BJ (cell line): ENCODE measurements at regions not wholly inside any gene's neighbourhood (a gene's known extent, or its start where the extent isn't known, plus 50 kb on each side); places are given as distances from the start of the nearest gene placed in this dataset.

Source experiments
- CTCF ChIA-PET: fragments of 350-600 bp; formaldehyde crosslinking; extraction: SDS; loops from one replicate; lab custom pipeline; 2021; ENCODE audit warnings: antibody characterized with exemption, inconsistent platforms; lab: Yijun Ruan, JAX
- POLR2A ChIA-PET: fragments of 300-600 bp; sonication (Branson Sonifier 250); formaldehyde crosslinking; extraction: SDS; loops from one replicate; lab custom pipeline; 2021; ENCODE audit warnings: antibody characterized with exemption; lab: Charles Lee
- DNase-seq: peaks from one replicate; pipeline ENCODE4 v3.0.0-alpha.2; 2011; ENCODE audit warnings: low read depth
- H3K27me3 ChIP-seq: 2 replicates; pipeline ENCODE4 v1.6.0; 2011; ENCODE audit warnings: low read length; ENCODE audit not compliant: control insufficient read depth, insufficient read depth
- H3K36me3 ChIP-seq: 2 replicates; pipeline ENCODE4 v1.5.1; 2011; ENCODE audit warnings: low read length; ENCODE audit not compliant: control insufficient read depth, insufficient read depth
- H3K4me3 ChIP-seq: 2 replicates; pipeline ENCODE4 v1.5.1; 2011; ENCODE audit warnings: low read depth, mild to moderate bottlenecking, control low read depth, low read length
- TF ChIP-seq, protein P1 (sequence below): IDR thresholded peaks from 2 replicates; pipeline ENCODE4 v1.5.1; 2011; ENCODE audit warnings: low read depth, mild to moderate bottlenecking, control low read depth, inconsistent platforms, low read length, moderate library complexity; ENCODE audit not compliant: insufficient read depth

DNA sequence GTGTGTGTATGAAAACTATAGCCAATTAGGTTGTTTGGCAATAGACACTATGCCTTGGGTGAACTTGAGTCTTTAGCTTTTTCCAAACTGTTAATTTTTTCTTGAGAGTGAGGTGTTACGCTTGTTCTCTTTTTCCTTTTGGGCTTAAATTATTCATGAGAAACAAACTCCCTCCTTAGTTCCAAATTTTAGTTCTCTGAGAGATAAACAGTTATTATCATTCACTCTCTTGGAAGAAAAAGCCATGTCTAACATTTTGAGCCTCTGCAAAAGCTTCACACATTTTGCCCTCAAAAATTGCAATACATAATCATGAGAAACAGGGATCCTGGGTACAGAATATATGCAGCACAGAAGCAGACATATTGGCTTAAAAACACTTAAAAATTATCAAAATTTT, 1353.9 kb upstream of the MAP3K7 start:
- POLR2A ChIA-PET, result no interaction called here
- Histone ChIP-seq H3K36me3 (no peaks in the 10 kb centered on the region), H3K27me3 (no peaks in the 10 kb centered on the region), H3K4me3 (no peak overlapping the region)
- CTCF ChIA-PET, result no interaction called here
- no peak for DNase-seq
- TF ChIP-seq, protein P1, sequence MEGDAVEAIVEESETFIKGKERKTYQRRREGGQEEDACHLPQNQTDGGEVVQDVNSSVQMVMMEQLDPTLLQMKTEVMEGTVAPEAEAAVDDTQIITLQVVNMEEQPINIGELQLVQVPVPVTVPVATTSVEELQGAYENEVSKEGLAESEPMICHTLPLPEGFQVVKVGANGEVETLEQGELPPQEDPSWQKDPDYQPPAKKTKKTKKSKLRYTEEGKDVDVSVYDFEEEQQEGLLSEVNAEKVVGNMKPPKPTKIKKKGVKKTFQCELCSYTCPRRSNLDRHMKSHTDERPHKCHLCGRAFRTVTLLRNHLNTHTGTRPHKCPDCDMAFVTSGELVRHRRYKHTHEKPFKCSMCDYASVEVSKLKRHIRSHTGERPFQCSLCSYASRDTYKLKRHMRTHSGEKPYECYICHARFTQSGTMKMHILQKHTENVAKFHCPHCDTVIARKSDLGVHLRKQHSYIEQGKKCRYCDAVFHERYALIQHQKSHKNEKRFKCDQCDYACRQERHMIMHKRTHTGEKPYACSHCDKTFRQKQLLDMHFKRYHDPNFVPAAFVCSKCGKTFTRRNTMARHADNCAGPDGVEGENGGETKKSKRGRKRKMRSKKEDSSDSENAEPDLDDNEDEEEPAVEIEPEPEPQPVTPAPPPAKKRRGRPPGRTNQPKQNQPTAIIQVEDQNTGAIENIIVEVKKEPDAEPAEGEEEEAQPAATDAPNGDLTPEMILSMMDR, result no peak

DNA sequence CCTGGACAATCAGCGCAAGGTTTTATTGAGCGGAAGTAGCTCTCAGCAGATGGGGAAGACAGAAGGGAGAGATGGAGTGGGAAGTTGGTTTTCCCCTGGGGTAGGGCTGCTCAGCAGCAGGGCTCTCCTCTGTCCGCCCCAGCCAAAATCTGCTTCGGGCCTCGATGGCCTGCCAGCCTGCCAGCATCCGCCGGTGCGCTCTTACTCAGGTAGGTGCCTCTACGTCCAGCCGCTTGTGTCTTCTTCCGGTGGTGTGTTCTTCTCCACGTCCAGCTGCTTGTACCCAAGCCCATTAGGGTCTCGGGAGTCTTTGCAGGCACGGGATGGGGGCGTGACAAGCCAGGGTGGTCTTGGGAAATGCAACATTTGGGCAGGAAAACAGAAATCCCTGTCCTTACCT, 1340.0 kb upstream of the MAP3K7 start:
- TF ChIP-seq, protein P1, result no peak
- no peaks in the 10 kb centered on the region for H3K36me3 ChIP-seq
- no peak overlapping the region for H3K4me3 ChIP-seq
- DNase-seq, result no peak
- H3K27me3 ChIP-seq, result no peaks in the 10 kb centered on the region
- CTCF ChIA-PET, result no interaction called here
- POLR2A ChIA-PET, result no interaction called here

DNA sequence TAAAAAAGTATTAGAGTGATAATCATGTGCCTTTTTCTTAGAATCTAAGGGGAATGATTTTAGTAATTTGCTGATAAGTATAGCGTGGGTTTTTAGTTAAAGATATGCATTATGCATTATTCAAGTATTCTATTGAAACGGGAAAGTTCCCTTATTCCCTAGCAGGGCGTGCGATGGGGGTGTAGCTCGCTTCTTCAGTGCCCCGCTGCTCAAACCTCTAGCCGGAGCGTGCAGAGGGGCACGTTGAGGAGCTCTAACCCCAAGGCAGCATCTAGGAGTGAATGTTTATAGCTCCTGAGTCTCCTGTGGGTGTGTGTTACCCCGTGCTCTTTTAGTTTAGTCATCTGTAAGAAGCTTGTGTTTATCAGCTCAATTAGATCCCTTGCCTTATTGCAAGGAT, 1339.5 kb upstream of the MAP3K7 start:
- POLR2A ChIA-PET, result no interaction called here
- no peak overlapping the region for H3K4me3 ChIP-seq
- no peak for DNase-seq
- no peaks in the 10 kb centered on the region for H3K27me3 ChIP-seq
- CTCF ChIA-PET, result no interaction called here
- TF ChIP-seq, protein P1, result no peak
- no peaks in the 10 kb centered on the region for H3K36me3 ChIP-seq

DNA sequence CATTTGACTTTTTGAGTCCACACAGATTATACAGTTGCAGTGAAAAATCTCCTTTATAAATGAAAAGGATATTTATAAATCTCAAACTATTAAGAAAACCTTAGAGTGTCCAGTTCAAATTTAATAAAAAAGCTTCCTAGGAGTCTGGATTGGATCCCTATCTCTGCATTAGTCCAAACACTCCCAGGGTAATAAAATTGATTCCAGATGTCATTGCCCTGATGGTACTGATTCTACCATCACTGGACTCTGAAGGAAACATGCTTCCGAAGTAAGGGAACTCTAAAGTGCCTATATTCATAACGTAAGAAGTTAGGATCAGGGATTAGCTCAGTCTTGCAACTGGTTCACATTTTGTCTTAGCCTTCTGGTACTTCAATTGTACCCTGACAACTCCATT, 1325.1 kb upstream of the MAP3K7 start:
- ChIA-PET POLR2A (no interaction called here), CTCF (no interaction called here)
- DNase-seq, result no peak
- Histone ChIP-seq H3K36me3 (no peaks in the 10 kb centered on the region), H3K4me3 (no peak overlapping the region), H3K27me3 (no peaks in the 10 kb centered on the region)
- TF ChIP-seq, protein P1, result no peak

DNA sequence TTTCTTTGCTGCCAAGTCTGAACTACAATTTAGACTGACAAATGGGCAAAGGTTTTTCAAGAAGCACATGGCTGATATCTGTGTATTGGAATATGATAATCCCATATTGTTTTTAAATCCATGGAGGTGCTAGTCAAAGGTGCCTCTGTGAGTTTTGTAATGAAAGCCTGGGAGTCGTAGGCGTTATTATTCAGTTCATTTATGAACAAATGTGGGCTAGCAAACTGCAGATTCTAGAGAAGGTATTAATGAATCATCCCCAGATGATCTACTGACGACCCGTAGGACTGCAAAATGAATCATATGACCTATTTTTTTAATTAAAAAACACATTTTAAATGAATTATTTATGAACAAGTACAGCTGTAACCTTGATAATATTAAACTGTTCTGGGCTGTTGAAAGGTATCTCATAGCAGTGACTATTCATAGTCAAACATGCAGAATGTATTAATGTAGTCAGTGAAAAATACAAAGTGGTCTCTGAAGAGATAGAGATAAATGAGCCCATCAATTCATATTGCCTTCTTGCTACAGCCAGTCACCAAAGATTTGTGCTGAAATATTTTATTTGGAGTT, 1317.8 kb upstream of the MAP3K7 start:
- TF ChIP-seq, protein P1, result no peak
- no peaks in the 10 kb centered on the region for H3K27me3 ChIP-seq

More for the DNA sequence above, 1317.8 kb upstream of the MAP3K7 start:
- CTCF ChIA-PET, result interaction anchor here (0.6 to 1.5 kb wide), 2 partner anchors 10 to 118 kb away, joined by 3 read pairs; no protein-coding TSS in a partner anchor
- Histone ChIP-seq H3K36me3 (no peaks in the 10 kb centered on the region), H3K4me3 (no peak overlapping the region)
- DNase-seq, result no peak
- POLR2A ChIA-PET, result no interaction called here
